ENCODE measurements at regions not wholly inside any gene's neighbourhood (a gene's known extent, or its start where the extent isn't known, plus 50 kb on each side); places are given as distances from the start of the nearest gene placed in this dataset.

DNA sequence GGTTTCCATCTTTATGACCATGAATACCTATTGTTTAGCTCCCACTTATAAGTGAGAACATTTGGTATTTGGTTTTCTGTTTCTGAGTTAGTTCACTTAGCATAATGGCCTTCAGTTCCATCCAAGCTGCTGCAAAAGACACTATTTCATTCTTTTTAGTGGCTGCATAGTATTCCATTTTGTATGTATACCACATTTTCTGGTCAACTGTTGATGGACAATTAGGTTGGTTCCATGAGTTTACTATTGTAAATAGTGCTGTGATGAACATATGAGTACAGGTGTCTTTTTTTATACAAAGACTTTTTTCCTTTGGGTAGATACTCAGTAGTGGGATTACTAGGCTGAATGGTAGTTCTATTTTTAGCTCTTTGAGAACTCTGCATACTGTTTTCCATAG is 87.8 kb upstream of the GOT2 start:
- DNase-seq (ENCODE audit: low spot score), result no peak
- no peaks in the 10 kb centered on the region for H3K4me1 ChIP-seq (ENCODE audit: control insufficient read depth in 4 of 4, insufficient read depth in 4 of 4, low read length in 3 of 4)
- TF ChIP-seq, protein P1, sequence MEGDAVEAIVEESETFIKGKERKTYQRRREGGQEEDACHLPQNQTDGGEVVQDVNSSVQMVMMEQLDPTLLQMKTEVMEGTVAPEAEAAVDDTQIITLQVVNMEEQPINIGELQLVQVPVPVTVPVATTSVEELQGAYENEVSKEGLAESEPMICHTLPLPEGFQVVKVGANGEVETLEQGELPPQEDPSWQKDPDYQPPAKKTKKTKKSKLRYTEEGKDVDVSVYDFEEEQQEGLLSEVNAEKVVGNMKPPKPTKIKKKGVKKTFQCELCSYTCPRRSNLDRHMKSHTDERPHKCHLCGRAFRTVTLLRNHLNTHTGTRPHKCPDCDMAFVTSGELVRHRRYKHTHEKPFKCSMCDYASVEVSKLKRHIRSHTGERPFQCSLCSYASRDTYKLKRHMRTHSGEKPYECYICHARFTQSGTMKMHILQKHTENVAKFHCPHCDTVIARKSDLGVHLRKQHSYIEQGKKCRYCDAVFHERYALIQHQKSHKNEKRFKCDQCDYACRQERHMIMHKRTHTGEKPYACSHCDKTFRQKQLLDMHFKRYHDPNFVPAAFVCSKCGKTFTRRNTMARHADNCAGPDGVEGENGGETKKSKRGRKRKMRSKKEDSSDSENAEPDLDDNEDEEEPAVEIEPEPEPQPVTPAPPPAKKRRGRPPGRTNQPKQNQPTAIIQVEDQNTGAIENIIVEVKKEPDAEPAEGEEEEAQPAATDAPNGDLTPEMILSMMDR (IDR thresholded peaks at IDR 0.05; ENCODE audit: low read depth, low read length, missing input control), result no peak
- no peak for TF ChIP-seq FOXA1 (IDR thresholded peaks at IDR 0.05)
- TF ChIP-seq JUND (IDR thresholded peaks at IDR 0.05), result no peak
- no peak for TF ChIP-seq EGR1 (IDR thresholded peaks at IDR 0.05; ENCODE audit: low read depth in 2 of 2)
- no peak for TF ChIP-seq NR2F2 (IDR thresholded peaks at IDR 0.05)
- TF ChIP-seq, protein P2, sequence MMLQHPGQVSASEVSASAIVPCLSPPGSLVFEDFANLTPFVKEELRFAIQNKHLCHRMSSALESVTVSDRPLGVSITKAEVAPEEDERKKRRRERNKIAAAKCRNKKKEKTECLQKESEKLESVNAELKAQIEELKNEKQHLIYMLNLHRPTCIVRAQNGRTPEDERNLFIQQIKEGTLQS (IDR thresholded peaks at IDR 0.05), result no peak
- TF ChIP-seq, protein P3, sequence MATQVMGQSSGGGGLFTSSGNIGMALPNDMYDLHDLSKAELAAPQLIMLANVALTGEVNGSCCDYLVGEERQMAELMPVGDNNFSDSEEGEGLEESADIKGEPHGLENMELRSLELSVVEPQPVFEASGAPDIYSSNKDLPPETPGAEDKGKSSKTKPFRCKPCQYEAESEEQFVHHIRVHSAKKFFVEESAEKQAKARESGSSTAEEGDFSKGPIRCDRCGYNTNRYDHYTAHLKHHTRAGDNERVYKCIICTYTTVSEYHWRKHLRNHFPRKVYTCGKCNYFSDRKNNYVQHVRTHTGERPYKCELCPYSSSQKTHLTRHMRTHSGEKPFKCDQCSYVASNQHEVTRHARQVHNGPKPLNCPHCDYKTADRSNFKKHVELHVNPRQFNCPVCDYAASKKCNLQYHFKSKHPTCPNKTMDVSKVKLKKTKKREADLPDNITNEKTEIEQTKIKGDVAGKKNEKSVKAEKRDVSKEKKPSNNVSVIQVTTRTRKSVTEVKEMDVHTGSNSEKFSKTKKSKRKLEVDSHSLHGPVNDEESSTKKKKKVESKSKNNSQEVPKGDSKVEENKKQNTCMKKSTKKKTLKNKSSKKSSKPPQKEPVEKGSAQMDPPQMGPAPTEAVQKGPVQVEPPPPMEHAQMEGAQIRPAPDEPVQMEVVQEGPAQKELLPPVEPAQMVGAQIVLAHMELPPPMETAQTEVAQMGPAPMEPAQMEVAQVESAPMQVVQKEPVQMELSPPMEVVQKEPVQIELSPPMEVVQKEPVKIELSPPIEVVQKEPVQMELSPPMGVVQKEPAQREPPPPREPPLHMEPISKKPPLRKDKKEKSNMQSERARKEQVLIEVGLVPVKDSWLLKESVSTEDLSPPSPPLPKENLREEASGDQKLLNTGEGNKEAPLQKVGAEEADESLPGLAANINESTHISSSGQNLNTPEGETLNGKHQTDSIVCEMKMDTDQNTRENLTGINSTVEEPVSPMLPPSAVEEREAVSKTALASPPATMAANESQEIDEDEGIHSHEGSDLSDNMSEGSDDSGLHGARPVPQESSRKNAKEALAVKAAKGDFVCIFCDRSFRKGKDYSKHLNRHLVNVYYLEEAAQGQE (IDR thresholded peaks at IDR 0.05), result no peak
- TF ChIP-seq SP1 (IDR thresholded peaks at IDR 0.05), result no peak
- no peak for TF ChIP-seq GABPA (IDR thresholded peaks at IDR 0.05 in 1 of 2, conservative IDR thresholded peaks at IDR 0.05 in 1 of 2)
- no peak for TF ChIP-seq YY1 (IDR thresholded peaks at IDR 0.05)
- no peak for TF ChIP-seq RXRA (IDR thresholded peaks at IDR 0.05)
- TF ChIP-seq, protein P4, sequence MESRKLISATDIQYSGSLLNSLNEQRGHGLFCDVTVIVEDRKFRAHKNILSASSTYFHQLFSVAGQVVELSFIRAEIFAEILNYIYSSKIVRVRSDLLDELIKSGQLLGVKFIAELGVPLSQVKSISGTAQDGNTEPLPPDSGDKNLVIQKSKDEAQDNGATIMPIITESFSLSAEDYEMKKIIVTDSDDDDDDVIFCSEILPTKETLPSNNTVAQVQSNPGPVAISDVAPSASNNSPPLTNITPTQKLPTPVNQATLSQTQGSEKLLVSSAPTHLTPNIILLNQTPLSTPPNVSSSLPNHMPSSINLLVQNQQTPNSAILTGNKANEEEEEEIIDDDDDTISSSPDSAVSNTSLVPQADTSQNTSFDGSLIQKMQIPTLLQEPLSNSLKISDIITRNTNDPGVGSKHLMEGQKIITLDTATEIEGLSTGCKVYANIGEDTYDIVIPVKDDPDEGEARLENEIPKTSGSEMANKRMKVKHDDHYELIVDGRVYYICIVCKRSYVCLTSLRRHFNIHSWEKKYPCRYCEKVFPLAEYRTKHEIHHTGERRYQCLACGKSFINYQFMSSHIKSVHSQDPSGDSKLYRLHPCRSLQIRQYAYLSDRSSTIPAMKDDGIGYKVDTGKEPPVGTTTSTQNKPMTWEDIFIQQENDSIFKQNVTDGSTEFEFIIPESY (IDR thresholded peaks at IDR 0.05), result no peak
- no peaks in the 10 kb centered on the region for H3K9me3 ChIP-seq (ENCODE audit: control insufficient read depth in 4 of 4, low read length in 3 of 4)
- H3K36me3 ChIP-seq (ENCODE audit: control insufficient read depth in 4 of 4, insufficient read depth in 3 of 4, low read depth in 1 of 4, low read length in 3 of 4), result no peaks in the 10 kb centered on the region
- H3K4me3 ChIP-seq (ENCODE audit: low read depth in 1 of 3, low read length in 3 of 3), result no peak overlapping the region
- H3K9ac ChIP-seq (ENCODE audit: low read depth in 1 of 2, low read length in 2 of 2), result no peak overlapping the region
- H3K27ac ChIP-seq (ENCODE audit: low read depth in 1 of 2, low read length in 2 of 2), result no peak overlapping the region
- no peaks in the 10 kb centered on the region for H3K27me3 ChIP-seq (ENCODE audit: control insufficient read depth in 4 of 4, insufficient read depth in 4 of 4, low read length in 3 of 4)

DNA sequence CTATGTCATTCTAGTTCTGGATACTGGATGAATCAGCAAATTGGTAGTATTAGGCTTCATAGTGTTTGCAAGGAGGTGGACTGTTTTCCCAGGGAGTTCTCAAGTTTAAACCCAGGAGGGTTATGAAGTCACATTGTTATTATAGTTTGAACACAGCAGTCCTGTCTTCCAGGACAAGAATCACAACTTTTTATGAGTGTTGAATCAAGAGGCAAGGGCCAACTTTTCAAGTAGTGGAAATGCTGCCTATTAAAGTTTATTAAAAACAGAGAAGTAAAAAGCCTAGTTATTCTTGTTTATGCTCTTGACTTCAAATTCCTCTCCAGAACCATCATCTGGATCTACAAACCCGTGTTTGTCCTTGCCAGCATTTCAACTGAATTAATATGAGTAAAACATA is 86.3 kb upstream of the GOT2 start:
- H3K4me1 ChIP-seq (ENCODE audit: control insufficient read depth in 4 of 4, insufficient read depth in 4 of 4, low read length in 3 of 4), result no peaks in the 10 kb centered on the region
- H3K9ac ChIP-seq (ENCODE audit: low read depth in 1 of 2, low read length in 2 of 2), result no peak overlapping the region
- DNase-seq (ENCODE audit: low spot score), result no peak
- H3K27me3 ChIP-seq (ENCODE audit: control insufficient read depth in 4 of 4, insufficient read depth in 4 of 4, low read length in 3 of 4), result no peaks in the 10 kb centered on the region
- WGBS, result 86% methylated on average over 1 of the region's 1 CpG
- H3K4me3 ChIP-seq (ENCODE audit: low read depth in 1 of 3, low read length in 3 of 3), result no peak overlapping the region
- H3K36me3 ChIP-seq (ENCODE audit: control insufficient read depth in 4 of 4, insufficient read depth in 3 of 4, low read depth in 1 of 4, low read length in 3 of 4), result no peaks in the 10 kb centered on the region
- H3K9me3 ChIP-seq (ENCODE audit: control insufficient read depth in 4 of 4, low read length in 3 of 4), result no peaks in the 10 kb centered on the region
- no peak overlapping the region for H3K27ac ChIP-seq (ENCODE audit: low read depth in 1 of 2, low read length in 2 of 2)
- TF ChIP-seq GABPA (IDR thresholded peaks at IDR 0.05 in 1 of 2, conservative IDR thresholded peaks at IDR 0.05 in 1 of 2) (no peak), TAF1 (conservative IDR thresholded peaks at IDR 0.05) (no peak), JUND (IDR thresholded peaks at IDR 0.05) (no peak), FOXA2 (IDR thresholded peaks at IDR 0.05) (no peak), EGR1 (IDR thresholded peaks at IDR 0.05; ENCODE audit: low read depth in 2 of 2) (no peak), SP1 (IDR thresholded peaks at IDR 0.05) (no peak)
- TF ChIP-seq, protein P3 (IDR thresholded peaks at IDR 0.05), result no peak
- TF ChIP-seq, protein P4 (IDR thresholded peaks at IDR 0.05), result no peak
- TF ChIP-seq, protein P5, sequence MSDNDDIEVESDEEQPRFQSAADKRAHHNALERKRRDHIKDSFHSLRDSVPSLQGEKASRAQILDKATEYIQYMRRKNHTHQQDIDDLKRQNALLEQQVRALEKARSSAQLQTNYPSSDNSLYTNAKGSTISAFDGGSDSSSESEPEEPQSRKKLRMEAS (IDR thresholded peaks at IDR 0.05), result no peak
- TF ChIP-seq, protein P1 (IDR thresholded peaks at IDR 0.05; ENCODE audit: low read depth, low read length, missing input control), result no peak

Measured in liver (tissue), 8 donors.